ENCODE measurements at regions not wholly inside any gene's neighbourhood (a gene's known extent, or its start where the extent isn't known, plus 50 kb on each side); places are given as distances from the start of the nearest gene placed in this dataset.

DNA sequence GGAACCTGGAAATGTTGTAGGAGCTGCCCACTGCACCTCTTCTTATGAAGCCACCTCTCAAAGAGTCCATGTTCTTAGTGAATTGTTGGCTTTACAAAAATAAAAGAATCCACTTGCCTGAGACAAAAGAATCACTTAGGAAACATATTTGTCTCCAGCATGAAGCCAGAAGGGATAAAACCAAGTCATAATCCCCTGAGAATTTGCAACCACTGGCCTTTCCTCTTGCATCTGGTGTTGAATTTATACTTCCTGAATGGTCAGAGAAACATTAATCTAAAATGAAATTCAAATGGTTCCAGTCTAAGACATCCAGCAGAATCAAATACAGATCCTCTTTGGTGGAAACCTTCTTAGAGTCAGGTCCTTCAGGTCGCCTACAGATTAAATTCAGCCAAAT is 192.5 kb upstream of the ECI2 start:
- no peak for DNase-seq (ENCODE audit: low read depth in 2 of 2)

DNA sequence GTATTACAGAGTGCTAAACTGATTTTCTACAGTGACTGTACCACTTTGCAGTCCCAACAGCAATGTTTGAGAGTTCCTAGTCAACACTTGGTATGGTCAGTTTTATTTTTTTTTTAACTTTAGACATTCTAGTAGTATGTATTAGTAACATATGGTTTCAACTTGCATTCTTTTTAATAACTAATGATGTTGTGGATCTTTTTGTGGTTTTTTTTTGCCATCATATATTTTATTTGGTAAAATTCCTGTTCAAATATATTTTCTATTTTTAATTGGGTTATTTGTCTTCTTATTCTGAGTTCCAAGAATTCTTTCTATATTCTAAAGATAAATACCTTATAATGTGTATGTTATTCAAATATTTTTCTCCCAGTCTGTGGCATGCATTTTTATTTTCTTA is 189.4 kb upstream of the ECI2 start:
- DNase-seq (ENCODE audit: low read depth in 2 of 2): no peak

DNA sequence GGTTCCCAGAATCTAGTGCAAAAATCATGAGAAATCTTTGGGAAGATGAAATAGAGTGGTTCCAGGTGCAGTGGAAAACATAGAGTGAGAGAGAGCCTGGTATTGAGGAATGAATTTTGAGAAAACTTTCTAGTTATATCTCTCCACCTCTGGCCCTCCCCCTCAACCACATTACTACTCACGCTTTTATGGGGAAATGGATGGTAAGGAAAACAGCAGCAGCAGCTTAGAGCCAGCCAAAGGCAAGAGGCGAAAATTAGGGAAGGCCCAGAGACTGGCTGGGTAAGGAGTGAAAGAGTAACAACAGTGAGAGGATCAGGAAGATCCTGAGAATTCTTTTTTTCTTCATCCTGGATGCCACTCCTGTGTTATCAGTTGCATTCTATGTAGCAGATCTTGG is 187.9 kb upstream of the ECI2 start:
- DNase-seq (ENCODE audit: low read depth in 2 of 2): no peak

DNA sequence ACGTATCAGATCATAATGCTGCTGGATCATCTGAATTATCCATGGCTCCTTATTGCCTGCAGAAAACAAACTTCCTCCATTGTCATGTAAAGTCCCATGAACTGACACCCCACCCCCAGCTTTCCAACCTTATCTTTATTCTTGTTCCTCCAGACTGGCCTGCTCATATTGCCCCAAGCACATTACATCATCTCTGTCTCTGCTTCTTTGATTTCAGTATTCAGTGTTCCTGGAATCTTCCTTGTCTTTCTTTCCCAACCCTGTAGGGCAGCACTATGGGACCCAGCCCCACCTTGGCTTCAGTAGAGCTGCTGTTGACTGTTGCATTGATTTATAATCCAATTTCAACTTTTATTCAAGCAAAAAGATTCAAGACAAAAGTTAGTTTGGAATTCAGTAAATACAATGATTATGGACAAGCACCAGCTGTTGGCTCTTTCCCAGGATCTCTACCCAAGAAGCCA is 187.5 kb upstream of the ECI2 start:
- no peak for DNase-seq (ENCODE audit: low read depth in 2 of 2)

- no peak for DNase-seq (ENCODE audit: low read depth in 2 of 2)
These were observed 186.9 kb upstream of the ECI2 start for GRCh38 chr6:4322134-4322845.

DNA sequence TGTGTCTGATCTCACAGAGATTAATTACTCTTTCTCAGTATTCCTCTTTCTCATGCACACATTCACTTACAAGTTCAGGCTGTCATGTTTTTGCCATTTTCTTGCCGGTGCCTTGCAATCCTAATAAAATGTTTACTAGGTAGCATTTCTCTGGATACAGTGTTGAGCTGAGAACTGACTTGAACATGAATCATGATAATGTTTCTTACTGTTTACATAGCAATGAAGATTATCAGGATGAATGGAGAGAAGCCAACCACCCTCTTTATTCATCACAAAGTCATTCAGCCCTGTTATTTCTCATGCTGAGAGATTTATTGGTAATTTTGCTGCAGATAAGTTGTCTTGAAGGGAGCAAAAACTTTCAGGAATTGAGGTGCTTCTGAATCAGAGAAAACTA is 185.5 kb upstream of the ECI2 start:
- DNase-seq (ENCODE audit: low read depth in 2 of 2): no peak

GRCh38 chr6:4319981-4320683 is 184.8 kb upstream of the ECI2 start:
- no peak for DNase-seq (ENCODE audit: low read depth in 2 of 2)

DNA sequence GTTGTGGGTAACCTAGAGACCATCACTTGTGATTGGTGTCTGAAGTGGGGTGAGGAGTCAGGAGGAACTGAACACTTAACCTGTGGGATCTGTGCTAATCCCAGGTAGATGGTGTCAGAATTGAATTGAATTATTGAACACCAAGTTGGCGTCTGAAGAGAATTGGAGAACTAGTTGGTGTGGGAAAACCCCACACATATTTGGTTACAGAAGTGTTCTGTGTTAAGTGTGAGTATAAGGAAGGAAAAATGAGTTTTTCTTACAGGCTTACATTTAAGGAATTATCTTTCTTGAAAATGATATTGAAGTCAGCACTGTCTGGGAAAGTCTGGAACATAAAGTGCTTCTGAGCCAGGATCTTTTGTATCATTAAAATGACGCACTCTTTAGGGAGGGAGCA is 182.9 kb upstream of the ECI2 start:
- DNase-seq (ENCODE audit: low read depth in 2 of 2): no peak

GRCh38 chr6:4316867-4317400 is 181.6 kb upstream of the ECI2 start:
- no peak for DNase-seq (ENCODE audit: low read depth in 2 of 2)

GRCh38 chr6:4314201-4314707 is 178.9 kb upstream of the ECI2 start:
- DNase-seq (ENCODE audit: low read depth in 2 of 2): no peak

DNA sequence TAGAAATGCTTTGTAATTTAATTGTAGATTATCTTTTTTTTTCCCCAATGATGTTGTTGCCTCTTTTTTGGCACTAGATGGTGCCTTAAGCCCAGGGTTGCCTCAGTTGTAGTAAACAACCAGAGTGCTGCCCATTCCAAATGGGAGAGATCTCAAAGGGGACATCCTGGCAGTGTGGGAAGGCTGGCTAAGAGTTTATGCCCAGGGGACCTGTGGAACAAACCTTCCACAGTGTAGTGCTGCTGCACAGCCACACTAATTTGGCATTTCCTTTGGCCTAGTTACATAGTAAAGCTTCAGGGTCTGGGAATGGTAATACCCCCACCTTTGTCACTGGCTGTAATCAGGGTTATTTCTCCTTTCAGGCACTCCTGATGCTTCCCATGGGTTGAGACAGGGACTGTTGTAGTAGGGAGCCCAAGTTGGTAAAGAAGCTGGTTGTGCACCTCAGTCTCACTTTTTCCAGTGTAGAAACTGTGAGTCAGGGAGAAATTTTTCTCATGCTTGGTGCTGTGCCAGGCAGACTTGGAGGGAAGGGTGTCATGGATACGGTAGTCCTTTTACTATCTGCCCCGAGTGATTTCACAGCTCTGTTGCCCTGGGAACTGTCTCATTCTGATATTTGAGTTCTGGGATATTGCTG is 177.8 kb upstream of the ECI2 start:
- DNase-seq (ENCODE audit: low read depth in 2 of 2): no peak

- DNase-seq (ENCODE audit: low read depth in 2 of 2): no peak
These were observed 176.8 kb upstream of the ECI2 start for GRCh38 chr6:4311976-4312860.

DNA sequence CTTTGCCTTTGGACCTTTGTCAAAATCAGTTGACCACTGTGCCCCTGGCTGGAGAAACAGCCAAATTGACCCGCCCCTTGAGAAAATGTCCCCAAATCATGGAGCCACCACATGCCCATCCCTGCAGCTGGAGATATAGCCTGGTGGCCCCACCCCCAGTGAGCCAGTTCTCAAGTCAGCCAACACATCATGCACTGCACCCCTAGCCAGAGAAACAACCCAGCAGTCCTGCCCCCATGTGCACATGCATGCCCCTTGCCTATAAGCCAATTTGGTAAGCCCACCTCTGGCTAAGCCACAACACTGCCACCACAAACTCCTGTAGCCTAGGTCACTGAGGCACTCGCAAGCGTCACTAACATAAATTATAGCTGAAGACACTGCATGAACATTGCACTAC is 174.2 kb upstream of the ECI2 start:
- DNase-seq (ENCODE audit: low read depth in 2 of 2): no peak

DNA sequence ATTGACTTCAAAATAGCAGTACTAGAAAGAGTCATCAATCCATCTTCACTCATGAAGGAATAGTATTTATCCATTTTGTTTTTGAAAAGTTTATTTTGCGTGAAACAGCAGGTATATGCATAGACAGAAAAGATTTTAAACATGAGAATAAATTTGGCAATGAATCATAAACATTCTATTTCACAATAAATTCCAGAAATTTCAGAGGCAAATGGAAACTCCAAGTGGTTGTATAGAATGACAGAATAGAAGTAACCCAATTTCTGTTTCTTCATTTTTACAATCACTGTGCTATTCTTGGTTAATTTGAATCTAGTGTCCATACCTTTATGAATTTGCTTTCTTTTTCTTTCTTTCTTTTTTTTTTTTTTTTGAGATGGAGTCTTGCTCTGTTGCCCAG is 173.0 kb upstream of the ECI2 start:
- DNase-seq (ENCODE audit: low read depth in 2 of 2): no peak

DNA sequence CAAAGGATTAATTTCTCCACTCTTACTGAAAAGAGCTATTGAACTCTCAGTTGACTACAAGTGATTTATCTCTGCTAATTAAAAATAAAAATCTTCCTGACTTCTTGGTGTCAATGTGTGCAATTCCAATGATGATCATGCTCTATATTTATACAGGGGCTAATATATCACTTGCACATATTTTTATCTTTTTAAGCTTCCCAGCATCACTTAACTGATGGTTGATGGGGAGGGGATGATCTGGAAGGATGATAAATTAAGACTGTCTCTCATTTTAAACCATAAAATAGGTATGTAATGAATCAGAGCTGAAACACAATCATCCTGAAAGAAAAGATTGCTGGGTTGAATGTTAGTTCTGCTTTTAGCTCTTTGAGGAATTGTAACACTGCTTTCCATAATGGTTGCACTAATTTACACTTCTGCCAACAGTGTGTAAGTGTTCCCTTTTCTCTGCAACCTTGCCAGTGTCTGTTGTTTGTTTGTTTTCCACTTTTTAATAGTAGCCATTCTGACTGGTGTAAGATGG is 169.6 kb upstream of the ECI2 start:
- no peak for DNase-seq (ENCODE audit: low read depth in 2 of 2)

DNA sequence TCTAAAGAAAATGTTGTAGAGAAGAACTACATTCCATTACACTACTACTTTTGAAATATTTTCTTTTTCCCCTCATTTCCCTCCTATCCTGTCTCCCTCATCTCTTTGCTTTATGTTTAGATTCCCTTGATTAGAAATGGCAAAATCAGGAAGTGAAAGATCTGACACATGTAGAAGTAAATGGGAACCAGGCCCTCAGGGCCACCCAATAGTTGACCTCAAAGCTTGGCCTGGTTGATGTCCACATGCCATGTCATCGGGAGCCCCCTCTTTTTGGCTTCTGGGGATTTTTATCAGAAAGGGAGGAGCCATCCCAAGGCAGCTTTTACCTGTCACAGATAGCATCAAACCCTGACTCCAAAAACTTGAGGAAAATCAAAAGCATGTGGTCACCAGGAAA is 168.3 kb upstream of the ECI2 start:
- no peak for DNase-seq (ENCODE audit: low read depth in 2 of 2)

GRCh38 chr6:4302524-4302923 is 167.1 kb upstream of the ECI2 start:
- no peak for DNase-seq (ENCODE audit: low read depth in 2 of 2)

GRCh38 chr6:4301871-4302270 is 166.5 kb upstream of the ECI2 start:
- DNase-seq (ENCODE audit: low read depth in 2 of 2): no peak

DNA sequence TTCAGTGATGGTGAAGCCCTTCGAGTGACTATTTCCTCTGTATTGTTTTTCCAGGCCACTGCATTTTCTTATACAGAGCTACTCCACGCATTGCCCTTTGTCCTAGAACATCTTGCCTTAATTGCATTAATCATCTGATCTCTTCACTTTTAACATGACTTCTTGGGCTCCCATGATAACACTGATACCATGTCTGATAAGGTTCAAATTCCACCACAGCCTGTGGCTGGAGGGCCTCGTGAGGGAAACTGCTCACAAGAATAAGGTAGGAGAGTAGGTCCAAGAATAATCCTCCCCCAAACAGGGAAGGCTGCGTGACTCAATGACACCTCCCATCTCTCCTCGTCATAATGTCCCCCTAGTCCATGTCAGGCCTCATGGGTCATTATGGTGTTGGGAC is 165.5 kb upstream of the ECI2 start:
- DNase-seq (ENCODE audit: low read depth in 2 of 2): no peak

GRCh38 chr6:4299476-4299875 is 164.1 kb upstream of the ECI2 start:
- DNase-seq (ENCODE audit: low read depth in 2 of 2): no peak

GRCh38 chr6:4297348-4297747 is 162.0 kb upstream of the ECI2 start:
- DNase-seq (ENCODE audit: low read depth in 2 of 2): no peak

Data from activated CD4-positive, alpha-beta T cell treated with anti-CD3 and anti-CD28 coated beads for 24 hours (primary cell).